ENCODE measurements at regions not wholly inside any gene's neighbourhood (a gene's known extent, or its start where the extent isn't known, plus 50 kb on each side); places are given as distances from the start of the nearest gene placed in this dataset.

DNA sequence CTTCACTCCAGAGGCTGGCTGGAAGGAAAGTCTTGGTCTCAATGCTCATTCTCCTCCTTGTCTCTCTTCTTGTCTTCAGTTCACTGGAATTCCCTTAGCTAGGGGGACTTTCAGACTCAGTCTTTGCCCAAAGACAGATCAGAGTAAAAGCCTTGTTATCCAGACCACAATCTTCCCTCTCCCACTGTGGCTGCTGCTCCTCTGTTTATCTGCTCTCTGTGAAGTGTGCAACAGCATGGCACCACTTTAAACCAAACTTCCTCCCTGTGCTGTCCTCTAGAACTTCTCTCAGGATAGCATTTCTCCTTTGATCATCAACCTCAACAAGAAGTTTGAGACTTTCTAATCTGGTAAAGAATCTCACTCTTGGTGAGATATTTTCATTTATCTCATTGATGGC is 530.1 kb upstream of the SLIT2 start:
- DNase-seq (ENCODE audit: insufficient read length) (no peak), FAIRE-seq (no peak)
- no peak for TF ChIP-seq TAF1 (IDR thresholded peaks at IDR 0.05; ENCODE audit: borderline replicate concordance, low read depth, low read length)
- TF ChIP-seq POLR2AphosphoS5 (IDR thresholded peaks at IDR 0.05; ENCODE audit: low read depth, low read length), result no peak
- TF ChIP-seq POLR2A (IDR thresholded peaks at IDR 0.05; ENCODE audit: low read depth, low read length), result no peak

DNA sequence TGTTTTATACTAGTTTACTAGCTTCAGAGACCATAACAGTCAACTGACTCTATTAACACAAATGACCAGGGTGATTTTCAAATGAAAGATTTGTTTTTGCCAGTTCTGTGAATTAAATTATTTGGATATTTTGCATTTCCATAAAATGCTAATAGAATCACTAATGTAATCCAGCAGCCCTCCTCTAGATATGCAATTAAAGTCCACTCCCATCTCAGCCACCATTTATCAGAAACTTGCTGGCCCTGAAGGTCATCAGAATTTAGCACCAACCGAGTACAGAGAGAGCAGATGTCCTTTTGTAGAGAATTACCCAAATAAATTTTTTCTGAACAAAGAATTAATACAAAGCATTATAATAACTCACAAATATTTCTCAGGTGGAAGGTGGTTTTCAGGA is 531.1 kb upstream of the SLIT2 start:
- TF ChIP-seq POLR2A (IDR thresholded peaks at IDR 0.05; ENCODE audit: low read depth, low read length) (no peak), POLR2AphosphoS5 (IDR thresholded peaks at IDR 0.05; ENCODE audit: low read depth, low read length) (no peak), TAF1 (IDR thresholded peaks at IDR 0.05; ENCODE audit: borderline replicate concordance, low read depth, low read length) (no peak)
- DNase-seq (ENCODE audit: insufficient read length) (no peak), FAIRE-seq (no peak)

DNA sequence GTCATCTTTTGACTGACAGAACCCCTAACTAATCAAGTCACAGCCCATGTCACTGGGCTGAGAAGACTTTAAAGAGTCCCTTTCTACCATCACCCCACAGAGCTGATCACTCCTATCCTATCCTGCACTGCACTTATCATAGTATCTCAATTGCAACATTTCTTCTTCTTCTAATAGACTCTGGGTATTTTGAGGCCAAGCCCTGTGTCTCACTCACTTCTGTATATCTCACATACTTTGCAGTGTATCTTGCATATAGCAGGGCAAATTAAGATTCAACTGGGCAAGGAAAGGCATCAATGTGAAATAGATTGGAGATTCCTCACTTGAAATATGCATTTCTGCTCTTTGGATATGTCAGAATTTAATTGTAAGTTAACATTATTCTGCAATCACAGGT is 531.5 kb upstream of the SLIT2 start:
- FAIRE-seq (no peak), DNase-seq (ENCODE audit: insufficient read length) (no peak)
- TF ChIP-seq TAF1 (IDR thresholded peaks at IDR 0.05; ENCODE audit: borderline replicate concordance, low read depth, low read length) (no peak), POLR2AphosphoS5 (IDR thresholded peaks at IDR 0.05; ENCODE audit: low read depth, low read length) (no peak), POLR2A (IDR thresholded peaks at IDR 0.05; ENCODE audit: low read depth, low read length) (no peak)

DNA sequence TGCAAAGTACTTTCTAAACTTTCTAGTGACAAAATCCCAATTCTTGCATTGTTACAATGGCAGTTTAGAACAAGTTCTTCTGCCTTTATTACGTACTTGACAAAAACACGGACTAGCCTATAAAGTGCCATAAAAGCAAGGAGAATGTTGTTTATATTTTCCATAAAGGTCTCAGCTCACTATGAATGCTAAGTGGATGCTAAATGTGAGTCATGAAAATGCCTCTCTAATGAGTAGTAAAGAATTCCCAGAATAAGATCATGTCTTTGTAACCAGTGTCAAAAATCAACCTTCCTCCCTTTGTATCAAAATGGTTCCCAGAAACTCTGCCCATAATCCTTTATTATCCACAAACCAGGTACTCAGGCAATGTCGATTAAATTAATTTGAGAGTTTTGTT is 539.8 kb upstream of the SLIT2 start:
- TF ChIP-seq TAF1 (IDR thresholded peaks at IDR 0.05; ENCODE audit: borderline replicate concordance, low read depth, low read length) (no peak), POLR2AphosphoS5 (IDR thresholded peaks at IDR 0.05; ENCODE audit: low read depth, low read length) (no peak), POLR2A (IDR thresholded peaks at IDR 0.05; ENCODE audit: low read depth, low read length) (no peak)
- FAIRE-seq (no peak), DNase-seq (ENCODE audit: insufficient read length) (no peak)

DNA sequence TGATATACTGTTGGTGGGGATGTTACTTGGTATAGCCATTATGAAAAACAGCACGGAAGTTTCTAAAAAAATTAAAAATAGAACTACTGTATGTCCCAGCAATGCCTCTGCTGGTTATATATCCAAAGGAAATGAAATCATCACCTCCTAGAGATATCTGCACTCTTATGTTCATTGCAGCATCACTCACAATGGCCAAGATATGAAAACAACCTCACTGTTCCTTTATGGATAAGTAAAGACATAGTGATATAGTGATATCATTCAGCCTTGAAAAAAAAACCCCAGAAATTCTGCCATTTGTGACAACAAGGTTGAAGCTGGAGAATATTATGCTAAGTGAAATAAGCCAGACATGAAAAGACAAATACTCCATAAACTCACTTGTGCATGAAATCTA is 543.8 kb upstream of the SLIT2 start:
- DNase-seq (ENCODE audit: insufficient read length) (no peak), FAIRE-seq (no peak)
- TF ChIP-seq POLR2AphosphoS5 (IDR thresholded peaks at IDR 0.05; ENCODE audit: low read depth, low read length), result no peak
- no peak for TF ChIP-seq TAF1 (IDR thresholded peaks at IDR 0.05; ENCODE audit: borderline replicate concordance, low read depth, low read length)
- no peak for TF ChIP-seq POLR2A (IDR thresholded peaks at IDR 0.05; ENCODE audit: low read depth, low read length)

DNA sequence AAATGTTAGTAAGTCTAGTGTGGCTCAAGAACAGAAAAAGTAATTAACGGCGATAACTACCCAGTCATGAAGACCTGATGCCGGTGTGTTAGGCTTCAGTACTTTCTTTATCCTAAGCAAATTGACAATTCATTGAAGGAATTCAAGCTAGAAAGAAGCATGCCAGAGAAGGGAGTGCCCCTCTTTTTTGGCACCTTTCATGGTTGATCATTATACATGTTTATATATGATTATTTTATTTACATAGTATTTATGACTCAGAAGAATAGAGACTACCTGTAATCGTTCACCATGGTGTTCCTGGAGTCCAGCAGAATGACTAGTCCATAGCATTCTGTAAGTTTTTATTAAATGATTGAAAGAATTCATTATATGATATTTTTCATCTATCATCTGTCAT is 548.3 kb upstream of the SLIT2 start:
- FAIRE-seq, result no peak
- TF ChIP-seq POLR2A (IDR thresholded peaks at IDR 0.05; ENCODE audit: low read depth, low read length) (no peak), TAF1 (IDR thresholded peaks at IDR 0.05; ENCODE audit: borderline replicate concordance, low read depth, low read length) (no peak), POLR2AphosphoS5 (IDR thresholded peaks at IDR 0.05; ENCODE audit: low read depth, low read length) (no peak)
- no peak for DNase-seq (ENCODE audit: insufficient read length)

DNA sequence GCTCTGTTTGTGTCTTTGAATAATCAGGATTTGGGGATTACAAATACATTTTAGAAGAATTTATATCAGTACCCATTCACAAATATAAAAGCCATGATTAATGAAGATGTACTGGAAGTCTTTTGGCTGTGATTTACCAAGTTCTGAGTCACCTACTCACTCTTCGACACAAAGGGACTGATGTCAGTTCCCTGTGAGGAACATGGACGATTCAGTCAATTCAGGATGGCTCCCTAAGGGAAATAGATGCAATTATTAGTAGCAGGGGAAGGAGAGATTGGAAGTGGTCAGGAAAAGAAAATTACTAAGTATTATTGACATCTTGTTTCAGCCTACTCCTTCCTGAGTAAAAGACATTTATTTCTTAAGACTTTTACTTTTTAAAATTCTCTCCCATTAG is 550.7 kb upstream of the SLIT2 start:
- FAIRE-seq (no peak), DNase-seq (ENCODE audit: insufficient read length) (no peak)
- no peak for TF ChIP-seq POLR2AphosphoS5 (IDR thresholded peaks at IDR 0.05; ENCODE audit: low read depth, low read length)
- TF ChIP-seq TAF1 (IDR thresholded peaks at IDR 0.05; ENCODE audit: borderline replicate concordance, low read depth, low read length), result no peak
- TF ChIP-seq POLR2A (IDR thresholded peaks at IDR 0.05; ENCODE audit: low read depth, low read length), result no peak

DNA sequence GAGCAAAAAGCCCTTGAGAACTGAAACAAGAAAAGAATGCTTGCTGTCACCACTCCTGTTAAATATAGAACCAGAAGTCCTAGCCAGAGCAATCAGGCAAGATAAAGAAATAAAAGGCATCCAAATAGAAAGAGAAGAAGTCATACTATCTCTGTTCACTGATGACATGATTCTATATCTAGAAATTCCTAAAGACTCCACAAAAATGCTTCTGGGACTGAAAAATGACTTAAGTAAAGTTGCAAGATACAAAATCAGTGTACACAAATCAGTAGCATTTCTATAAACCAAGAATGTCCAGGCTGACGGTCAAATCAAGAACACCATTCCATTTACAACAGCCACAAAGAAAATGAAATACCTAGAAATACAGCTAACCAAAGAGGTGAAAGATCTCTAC is 552.7 kb upstream of the SLIT2 start:
- no peak for DNase-seq (ENCODE audit: insufficient read length)
- no peak for FAIRE-seq
- TF ChIP-seq TAF1 (IDR thresholded peaks at IDR 0.05; ENCODE audit: borderline replicate concordance, low read depth, low read length) (no peak), POLR2AphosphoS5 (IDR thresholded peaks at IDR 0.05; ENCODE audit: low read depth, low read length) (no peak), POLR2A (IDR thresholded peaks at IDR 0.05; ENCODE audit: low read depth, low read length) (no peak)

DNA sequence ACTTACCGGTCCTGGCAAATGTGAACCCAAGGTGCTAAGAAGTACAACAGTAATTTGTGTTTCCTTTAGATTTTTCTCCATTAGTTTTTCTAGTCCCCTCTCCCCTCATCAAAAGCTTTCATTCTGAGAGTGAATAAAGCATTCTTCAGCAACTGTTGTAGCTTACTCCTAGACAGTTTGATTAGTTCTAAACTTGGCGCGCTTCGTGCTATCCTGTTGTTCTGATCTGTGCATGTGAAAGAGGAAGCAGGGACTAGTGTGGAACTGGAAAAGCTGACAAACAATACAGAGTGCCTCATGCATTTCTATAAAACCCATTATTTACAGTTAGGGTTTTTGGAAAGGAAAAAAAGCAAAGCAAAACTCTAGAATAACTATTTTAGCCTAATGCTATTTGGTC is 556.9 kb upstream of the SLIT2 start:
- FAIRE-seq, result no peak
- TF ChIP-seq TAF1 (IDR thresholded peaks at IDR 0.05; ENCODE audit: borderline replicate concordance, low read depth, low read length) (no peak), POLR2A (IDR thresholded peaks at IDR 0.05; ENCODE audit: low read depth, low read length) (no peak), POLR2AphosphoS5 (IDR thresholded peaks at IDR 0.05; ENCODE audit: low read depth, low read length) (no peak)
- no peak for DNase-seq (ENCODE audit: insufficient read length)

DNA sequence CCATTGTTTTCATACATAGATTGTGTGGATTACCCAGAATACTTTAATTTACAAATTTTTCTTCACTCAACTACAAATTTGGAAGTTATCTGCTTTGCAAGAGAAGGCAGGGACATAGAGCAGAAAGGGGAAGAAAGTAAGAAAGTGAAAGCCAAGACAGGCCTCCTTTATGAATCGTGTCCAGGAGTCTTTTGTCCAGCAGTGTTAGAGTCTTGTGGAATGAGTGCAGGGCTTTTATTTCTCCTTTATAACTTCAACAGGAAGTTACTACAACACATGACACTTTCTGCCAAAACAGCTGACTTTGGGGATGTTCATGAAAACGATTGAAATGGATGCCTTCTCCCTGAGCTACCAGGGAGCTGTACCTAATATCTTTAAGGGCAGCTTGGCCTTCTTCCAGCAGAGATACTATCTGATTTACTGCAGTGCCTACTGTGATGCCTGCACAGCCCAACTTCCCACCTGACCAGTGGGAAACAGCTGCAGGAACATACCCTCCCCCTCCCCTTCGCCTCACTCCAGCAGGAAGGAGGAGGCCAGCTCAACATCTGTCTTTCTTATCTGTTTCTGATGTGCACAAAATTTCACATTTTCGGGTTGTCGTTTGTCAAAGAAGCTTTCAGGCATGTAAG is 557.7 kb upstream of the SLIT2 start:
- no peak for FAIRE-seq
- DNase-seq (ENCODE audit: insufficient read length), result no peak
- TF ChIP-seq POLR2A (IDR thresholded peaks at IDR 0.05; ENCODE audit: low read depth, low read length) (no peak), POLR2AphosphoS5 (IDR thresholded peaks at IDR 0.05; ENCODE audit: low read depth, low read length) (no peak), TAF1 (IDR thresholded peaks at IDR 0.05; ENCODE audit: borderline replicate concordance, low read depth, low read length) (no peak)

DNA sequence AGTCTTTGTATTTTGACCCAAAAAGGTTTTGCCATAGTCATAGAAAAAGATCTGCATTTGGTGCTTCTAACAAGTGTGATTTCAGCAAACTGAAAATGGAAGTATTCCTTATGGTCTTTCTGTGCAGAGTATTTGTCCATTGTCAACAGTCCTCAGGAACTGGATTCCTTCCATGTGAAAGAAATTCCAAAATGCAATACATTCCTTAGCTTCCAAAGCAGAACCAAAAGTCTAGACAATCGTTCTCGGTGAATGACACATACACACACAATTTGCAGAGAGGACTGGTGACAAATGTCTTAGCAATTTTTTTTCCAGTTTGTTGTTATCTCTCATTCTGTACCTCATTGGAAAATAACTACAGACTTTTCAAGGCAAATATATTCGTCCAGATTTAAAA is 562.2 kb upstream of the SLIT2 start:
- DNase-seq (ENCODE audit: insufficient read length), result no peak
- TF ChIP-seq TAF1 (IDR thresholded peaks at IDR 0.05; ENCODE audit: borderline replicate concordance, low read depth, low read length) (no peak), POLR2AphosphoS5 (IDR thresholded peaks at IDR 0.05; ENCODE audit: low read depth, low read length) (no peak), POLR2A (IDR thresholded peaks at IDR 0.05; ENCODE audit: low read depth, low read length) (no peak)
- FAIRE-seq, result no peak

DNA sequence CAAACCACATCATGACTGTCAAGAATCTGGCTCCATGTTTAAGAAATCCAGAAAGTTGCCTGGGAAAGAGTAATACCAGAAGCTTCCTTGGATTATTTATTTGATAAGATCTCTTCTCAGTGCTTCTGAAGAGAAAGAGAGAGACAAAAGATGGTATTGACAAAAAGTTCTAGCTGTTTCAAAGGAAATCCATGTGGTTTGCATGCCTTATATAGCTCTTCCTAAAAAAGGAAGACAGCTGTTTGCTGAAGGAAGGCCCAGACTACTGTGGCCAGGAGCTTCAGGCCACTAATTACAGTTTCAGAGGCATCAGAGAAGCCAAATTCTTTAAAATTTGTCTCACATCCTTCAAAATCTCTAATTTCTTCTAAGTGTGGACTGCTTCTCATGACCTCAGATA is 565.2 kb upstream of the SLIT2 start:
- TF ChIP-seq POLR2A (IDR thresholded peaks at IDR 0.05; ENCODE audit: low read depth, low read length), result no peak
- TF ChIP-seq POLR2AphosphoS5 (IDR thresholded peaks at IDR 0.05; ENCODE audit: low read depth, low read length), result no peak
- TF ChIP-seq TAF1 (IDR thresholded peaks at IDR 0.05; ENCODE audit: borderline replicate concordance, low read depth, low read length), result no peak
- DNase-seq (ENCODE audit: insufficient read length), result no peak
- no peak for FAIRE-seq
